OCI-LY7 (cell line): ENCODE measurements at regions not wholly inside any gene's neighbourhood (a gene's known extent, or its start where the extent isn't known, plus 50 kb on each side); places are given as distances from the start of the nearest gene placed in this dataset.

Source experiments
- BruUV-seq: library from RNA; stranded (reverse); fragments of 400-500 nt; replicated peaks from 2 replicates; lab custom pipeline; 2021; lab: Mats Ljungman, UMichigan
- CTCF ChIA-PET: fragments of 300-600 bp; sonication (Branson Sonifier 250); formaldehyde crosslinking; loops from one replicate; lab custom pipeline; 2022; ENCODE audit warnings: antibody characterized with exemption; ENCODE audit not compliant: unreplicated experiment; lab: Charles Lee
- POLR2A ChIA-PET: fragments of 300-600 bp; sonication (Branson Sonifier 250); formaldehyde crosslinking; loops from one replicate; lab custom pipeline; 2022; ENCODE audit warnings: antibody characterized with exemption; lab: Charles Lee
- DNase-seq: peaks from one replicate; pipeline ENCODE4 v3.0.0-alpha.2; 2015; ENCODE audit warnings: low spot score
- H2AFZ ChIP-seq: fragments of 200-600 bp; sonication (generic), shearing (Covaris generic); 2 replicates; pipeline ENCODE4 v1.6.1; 2014; ENCODE audit warnings: mild to moderate bottlenecking, antibody characterized with exemption, low read length, moderate library complexity
- H3K27ac ChIP-seq: fragments of 200-600 bp; sonication (generic); 2 replicates; pipeline ENCODE4 v1.5.1; 2014; ENCODE audit warnings: mixed run types, low read depth, mild to moderate bottlenecking, moderate library complexity, low read length, inconsistent platforms; ENCODE audit not compliant: poor library complexity, severe bottlenecking
- H3K36me3 ChIP-seq: fragments of 200-600 bp; sonication (generic); 2 replicates; pipeline ENCODE4 v1.6.1; 2014; ENCODE audit warnings: mild to moderate bottlenecking, antibody characterized with exemption, low read length, moderate library complexity, mixed read lengths; ENCODE audit not compliant: insufficient read depth
- H3K4me1 ChIP-seq: fragments of 200-600 bp; sonication (generic); 2 replicates; pipeline ENCODE4 v1.5.1; 2014; ENCODE audit warnings: mild to moderate bottlenecking, low read length; ENCODE audit not compliant: insufficient read depth, poor library complexity, severe bottlenecking
- H3K4me2 ChIP-seq: fragments of 200-600 bp; sonication (generic); 2 replicates; pipeline ENCODE4 v1.6.1; 2014; ENCODE audit warnings: mild to moderate bottlenecking, low read length
- H3K4me3 ChIP-seq: fragments of 200-600 bp; sonication (generic); 2 replicates; pipeline ENCODE4 v1.5.1; 2014; ENCODE audit warnings: mild to moderate bottlenecking, low read depth, low read length; ENCODE audit not compliant: poor library complexity, severe bottlenecking
- H3K79me2 ChIP-seq: fragments of 200-600 bp; sonication (generic); 2 replicates; pipeline ENCODE4 v1.6.1; 2016; ENCODE audit warnings: low read depth, mild to moderate bottlenecking, low read length, moderate library complexity, mixed read lengths; ENCODE audit not compliant: insufficient read depth
- H3K9me2 ChIP-seq: fragments of 200-600 bp; sonication (generic); 2 replicates; pipeline ENCODE4 v1.6.1; 2016; ENCODE audit warnings: mild to moderate bottlenecking, low read length, mixed read lengths; ENCODE audit not compliant: insufficient read depth
- H3K9me3 ChIP-seq: fragments of 200-600 bp; sonication (generic); 2 replicates; pipeline ENCODE4 v1.6.1; 2014; ENCODE audit warnings: mild to moderate bottlenecking, mixed run types, low read length, mixed read lengths
- H4K20me1 ChIP-seq: fragments of 200-600 bp; sonication (generic); 2 replicates; pipeline ENCODE4 v1.6.1; 2014; ENCODE audit warnings: mild to moderate bottlenecking, antibody characterized with exemption, low read length, moderate library complexity, mixed read lengths; ENCODE audit not compliant: insufficient read depth
- CTCF ChIP-seq: fragments of 200-600 bp; sonication (generic); conservative IDR thresholded peaks from 2 replicates; pipeline ENCODE4 v1.5.1; 2014; ENCODE audit warnings: mild to moderate bottlenecking, antibody characterized with exemption, low read length, moderate library complexity, mixed read lengths
- EZH2phosphoT487 ChIP-seq: fragments of 200-600 bp; sonication (generic); IDR thresholded peaks from 2 replicates; pipeline ENCODE4 v1.6.1; 2018; ENCODE audit warnings: low read depth, borderline replicate concordance, mild to moderate bottlenecking, mixed run types, antibody characterized with exemption, low read length, moderate library complexity, mixed read lengths
- intact Hi-C: fragments of 100-400 bp; cut with micrococcal nuclease; formaldehyde crosslinking; loops from one replicate; pipeline ENCODE4 v1.10.0; 2022; ENCODE audit not compliant: unreplicated experiment

GRCh38 chr11:109609454-109610185 is 187.6 kb downstream of the C11orf87 start:
- no peak overlapping the region for H2AFZ ChIP-seq
- no peak overlapping the region for H3K27ac ChIP-seq
- no peak overlapping the region for H3K4me3 ChIP-seq
- H3K4me1 ChIP-seq, result no peaks in the 10 kb centered on the region
- no peaks in the 10 kb centered on the region for H3K36me3 ChIP-seq
- no peaks in the 10 kb centered on the region for H3K9me2 ChIP-seq
- ChIA-PET CTCF (no interaction called here), POLR2A (no interaction called here)
- no peaks in the 10 kb centered on the region for H3K79me2 ChIP-seq
- no peak overlapping the region for H3K4me2 ChIP-seq
- no peak for DNase-seq
- TF ChIP-seq CTCF (no peak), EZH2phosphoT487 (no peak)
- intact Hi-C loops, result no loop called here
- H4K20me1 ChIP-seq, result no peaks in the 10 kb centered on the region
- H3K9me3 ChIP-seq, result no peaks in the 10 kb centered on the region
- BruUV-seq, result no TSS peak

- intact Hi-C loops, result no loop called here
- CTCF ChIA-PET, result no interaction called here
- H3K4me2 ChIP-seq, result no peak overlapping the region
- H3K9me2 ChIP-seq, result no peaks in the 10 kb centered on the region
- H3K4me1 ChIP-seq, result no peaks in the 10 kb centered on the region
- H3K27ac ChIP-seq, result no peak overlapping the region
- no peaks in the 10 kb centered on the region for H3K9me3 ChIP-seq
- H2AFZ ChIP-seq, result no peak overlapping the region
- no peak for DNase-seq
- H3K36me3 ChIP-seq, result no peaks in the 10 kb centered on the region
- no peaks in the 10 kb centered on the region for H4K20me1 ChIP-seq
- POLR2A ChIA-PET, result no interaction called here
- H3K4me3 ChIP-seq, result no peak overlapping the region
- H3K79me2 ChIP-seq, result no peaks in the 10 kb centered on the region
- TF ChIP-seq CTCF, result no peak
- TF ChIP-seq EZH2phosphoT487, result no peak
- BruUV-seq, result no TSS peak
Measured at GRCh38 chr11:109612496-109612895, 190.5 kb downstream of the C11orf87 start.

GRCh38 chr11:109619498-109619897 is 197.5 kb downstream of the C11orf87 start:
- Histone ChIP-seq H3K27ac (no peak overlapping the region), H3K79me2 (no peaks in the 10 kb centered on the region), H3K9me3 (no peaks in the 10 kb centered on the region), H2AFZ (no peak overlapping the region), H3K4me2 (no peak overlapping the region), H3K9me2 (no peaks in the 10 kb centered on the region), H3K4me1 (no peaks in the 10 kb centered on the region), H4K20me1 (no peaks in the 10 kb centered on the region), H3K4me3 (no peak overlapping the region), H3K36me3 (no peaks in the 10 kb centered on the region)
- ChIA-PET CTCF (no interaction called here), POLR2A (no interaction called here)
- intact Hi-C loops, result no loop called here
- no peak for TF ChIP-seq EZH2phosphoT487
- TF ChIP-seq CTCF, result no peak
- no peak for DNase-seq
- BruUV-seq, result no TSS peak
